HEK293 (cell line): ENCODE measurements at regions not wholly inside any gene's neighbourhood (a gene's known extent, or its start where the extent isn't known, plus 50 kb on each side); places are given as distances from the start of the nearest gene placed in this dataset.
"Not testable (repeated sequence)": the region's sequence is repeated elsewhere in the genome, so short reads cannot be mapped to it uniquely, and the experiment has no call there.

Experiments
- SCRT2 ChIP-seq: fragments of 450-650 bp; formaldehyde crosslinking; IDR thresholded peaks from 2 replicates; pipeline ENCODE4 v1.5.1; 2016; ENCODE audit warnings: missing biosample characterization, missing genetic modification characterization
- ZFP41 ChIP-seq: fragments of 450-650 bp; formaldehyde crosslinking; IDR thresholded peaks from 2 replicates; pipeline ENCODE4 v1.5.1; 2016; ENCODE audit warnings: missing biosample characterization, missing genetic modification characterization, borderline replicate concordance
- ZNF175 ChIP-seq: fragments of 450-650 bp; formaldehyde crosslinking; IDR thresholded peaks from 2 replicates; pipeline ENCODE4 v1.5.1; 2016; ENCODE audit warnings: missing biosample characterization, missing genetic modification characterization
- TF ChIP-seq, protein P1 (sequence below): fragments of 450-650 bp; formaldehyde crosslinking; IDR thresholded peaks from 2 replicates; pipeline ENCODE4 v1.5.1; 2016; ENCODE audit warnings: missing biosample characterization, missing genetic modification characterization
- TF ChIP-seq, protein P2 (sequence below): IDR thresholded peaks from 2 replicates; pipeline ENCODE4 v1.6.1; 2011; ENCODE audit warnings: mild to moderate bottlenecking, low read depth, low read length, borderline replicate concordance

DNA sequence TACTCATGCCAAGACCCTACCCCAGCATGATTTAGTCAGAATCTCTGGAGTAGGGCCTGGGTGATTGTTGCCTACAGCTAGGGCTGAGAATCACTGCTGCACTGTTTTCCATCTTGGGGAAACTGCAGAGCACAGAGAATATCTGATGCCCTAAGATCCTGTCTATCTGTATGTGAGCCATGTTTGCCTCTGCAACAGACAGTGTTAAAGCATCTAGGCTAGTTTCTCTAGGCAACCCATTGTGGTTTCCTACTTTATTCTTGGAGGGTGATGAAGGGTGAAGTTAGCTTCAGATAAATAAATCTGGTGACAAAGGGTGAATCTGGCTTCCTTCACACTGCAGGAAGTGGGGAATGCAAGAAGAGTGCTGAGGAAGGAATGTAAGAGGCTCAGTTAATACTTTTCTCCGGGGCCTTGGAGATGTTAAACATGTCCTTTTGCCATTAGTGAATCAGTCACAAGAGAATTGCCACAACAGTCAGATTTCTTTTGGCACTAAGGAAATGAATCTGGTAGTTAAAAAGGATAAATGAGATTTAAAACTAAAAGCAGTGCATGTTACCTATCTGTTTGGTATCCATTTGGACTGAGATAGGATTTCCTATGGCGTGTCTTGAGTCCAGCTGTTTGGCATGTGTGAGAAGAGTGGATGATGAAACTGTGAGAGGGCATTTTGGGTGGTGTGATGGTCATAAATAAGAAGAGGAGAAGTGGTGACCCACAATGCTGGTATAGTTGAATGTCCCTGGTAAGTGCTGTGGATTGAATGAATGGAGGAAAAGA is 119.6 kb upstream of the IKBKE start:
- TF ChIP-seq, protein P1, sequence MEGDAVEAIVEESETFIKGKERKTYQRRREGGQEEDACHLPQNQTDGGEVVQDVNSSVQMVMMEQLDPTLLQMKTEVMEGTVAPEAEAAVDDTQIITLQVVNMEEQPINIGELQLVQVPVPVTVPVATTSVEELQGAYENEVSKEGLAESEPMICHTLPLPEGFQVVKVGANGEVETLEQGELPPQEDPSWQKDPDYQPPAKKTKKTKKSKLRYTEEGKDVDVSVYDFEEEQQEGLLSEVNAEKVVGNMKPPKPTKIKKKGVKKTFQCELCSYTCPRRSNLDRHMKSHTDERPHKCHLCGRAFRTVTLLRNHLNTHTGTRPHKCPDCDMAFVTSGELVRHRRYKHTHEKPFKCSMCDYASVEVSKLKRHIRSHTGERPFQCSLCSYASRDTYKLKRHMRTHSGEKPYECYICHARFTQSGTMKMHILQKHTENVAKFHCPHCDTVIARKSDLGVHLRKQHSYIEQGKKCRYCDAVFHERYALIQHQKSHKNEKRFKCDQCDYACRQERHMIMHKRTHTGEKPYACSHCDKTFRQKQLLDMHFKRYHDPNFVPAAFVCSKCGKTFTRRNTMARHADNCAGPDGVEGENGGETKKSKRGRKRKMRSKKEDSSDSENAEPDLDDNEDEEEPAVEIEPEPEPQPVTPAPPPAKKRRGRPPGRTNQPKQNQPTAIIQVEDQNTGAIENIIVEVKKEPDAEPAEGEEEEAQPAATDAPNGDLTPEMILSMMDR: not testable (repeated sequence)
- TF ChIP-seq ZFP41, SCRT2, ZNF175 (tag by site-specific recombination): not testable (repeated sequence)
- TF ChIP-seq, protein P2, sequence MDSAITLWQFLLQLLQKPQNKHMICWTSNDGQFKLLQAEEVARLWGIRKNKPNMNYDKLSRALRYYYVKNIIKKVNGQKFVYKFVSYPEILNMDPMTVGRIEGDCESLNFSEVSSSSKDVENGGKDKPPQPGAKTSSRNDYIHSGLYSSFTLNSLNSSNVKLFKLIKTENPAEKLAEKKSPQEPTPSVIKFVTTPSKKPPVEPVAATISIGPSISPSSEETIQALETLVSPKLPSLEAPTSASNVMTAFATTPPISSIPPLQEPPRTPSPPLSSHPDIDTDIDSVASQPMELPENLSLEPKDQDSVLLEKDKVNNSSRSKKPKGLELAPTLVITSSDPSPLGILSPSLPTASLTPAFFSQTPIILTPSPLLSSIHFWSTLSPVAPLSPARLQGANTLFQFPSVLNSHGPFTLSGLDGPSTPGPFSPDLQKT: not testable (repeated sequence)
